ACC112 (cell line): ENCODE measurements at regions not wholly inside any gene's neighbourhood (a gene's known extent, or its start where the extent isn't known, plus 50 kb on each side); places are given as distances from the start of the nearest gene placed in this dataset.
"Not testable (repeated sequence)": the region's sequence is repeated elsewhere in the genome, so short reads cannot be mapped to it uniquely, and the experiment has no call there.

Source experiments
- H2AFZ ChIP-seq: fragments of 200-600 bp; sonication (generic); one replicate; pipeline ENCODE4 v1.6.0; 2017; ENCODE audit warnings: antibody characterized with exemption, low read length; ENCODE audit not compliant: unreplicated experiment
- H3K27ac ChIP-seq: fragments of 200-600 bp; sonication (generic); 2 replicates; pipeline ENCODE4 v1.5.1; 2014; ENCODE audit warnings: low read depth, mild to moderate bottlenecking, antibody characterized with exemption, low read length, moderate library complexity
- H3K27me3 ChIP-seq: fragments of 200-600 bp; sonication (generic); 2 replicates; pipeline ENCODE4 v1.6.1; 2014; ENCODE audit warnings: mild to moderate bottlenecking, antibody characterized with exemption, low read length, moderate library complexity, mixed read lengths; ENCODE audit not compliant: insufficient read depth
- H3K36me3 ChIP-seq: fragments of 200-600 bp; sonication (generic); 2 replicates; pipeline ENCODE4 v1.6.1; 2016; ENCODE audit warnings: mild to moderate bottlenecking, antibody characterized with exemption, low read length, moderate library complexity, mixed read lengths; ENCODE audit not compliant: insufficient read depth
- H3K4me1 ChIP-seq: fragments of 200-600 bp; sonication (generic); one replicate; pipeline ENCODE4 v1.6.1; 2016; ENCODE audit warnings: low read length, mixed read lengths; ENCODE audit not compliant: insufficient read depth, unreplicated experiment, control insufficient read depth
- H3K4me3 ChIP-seq: fragments of 200-600 bp; sonication (generic); 2 replicates; pipeline ENCODE4 v1.5.1; 2014; ENCODE audit warnings: mild to moderate bottlenecking, low read depth, low read length
- H3K79me2 ChIP-seq: fragments of 200-600 bp; sonication (generic); one replicate; pipeline ENCODE4 v1.6.0; 2016; ENCODE audit warnings: low read length; ENCODE audit not compliant: control insufficient read depth, unreplicated experiment, insufficient read depth

DNA sequence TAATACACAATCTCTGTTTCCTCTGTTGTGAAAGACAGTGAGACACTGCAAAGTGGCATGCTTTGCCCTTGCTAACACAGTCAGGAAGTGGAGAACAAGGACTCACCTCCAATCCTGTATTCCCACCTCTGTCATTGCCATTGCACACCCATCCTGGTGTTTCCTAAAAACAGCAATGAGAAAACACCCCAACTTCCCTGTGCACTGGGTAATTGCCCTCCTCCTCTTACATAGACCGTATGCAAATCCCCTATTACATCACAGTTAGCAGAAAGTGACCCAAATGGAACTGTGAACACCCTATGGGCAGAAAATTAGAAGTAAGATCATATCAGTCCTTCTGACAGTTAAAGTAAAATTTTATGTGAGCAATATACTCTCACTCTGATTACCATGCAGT is 355.5 kb downstream of the BCL11B start:
- Histone ChIP-seq H3K27me3 (no peaks in the 10 kb centered on the region), H2AFZ (no peak overlapping the region), H3K79me2 (no peaks in the 10 kb centered on the region), H3K4me1 (no peaks in the 10 kb centered on the region), H3K4me3 (no peak overlapping the region), H3K27ac (no peak overlapping the region), H3K36me3 (no peaks in the 10 kb centered on the region)

DNA sequence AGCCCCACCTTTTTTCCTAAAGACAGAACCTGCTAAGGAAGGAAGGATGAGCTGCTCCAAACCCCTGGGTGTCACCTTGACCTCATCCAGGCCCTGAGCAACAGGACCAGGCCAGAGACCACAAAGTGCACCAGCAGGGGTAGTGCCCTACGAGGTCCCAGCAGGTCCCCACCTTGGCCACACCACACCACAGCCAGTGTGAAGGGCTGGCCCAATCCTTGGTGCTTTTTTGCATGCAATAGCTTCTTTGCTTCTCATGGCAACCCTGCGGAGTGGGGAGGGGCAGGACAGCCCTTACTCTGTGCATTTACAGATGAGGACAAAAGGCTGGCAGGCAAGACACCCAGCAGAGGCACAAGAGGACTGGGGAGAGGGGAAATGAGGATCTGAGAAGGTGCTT is 352.6 kb downstream of the BCL11B start:
- Histone ChIP-seq H2AFZ (no peak overlapping the region), H3K27ac (no peak overlapping the region), H3K4me3 (no peak overlapping the region), H3K4me1 (no peaks in the 10 kb centered on the region), H3K79me2 (no peaks in the 10 kb centered on the region), H3K27me3 (no peaks in the 10 kb centered on the region), H3K36me3 (no peaks in the 10 kb centered on the region)

DNA sequence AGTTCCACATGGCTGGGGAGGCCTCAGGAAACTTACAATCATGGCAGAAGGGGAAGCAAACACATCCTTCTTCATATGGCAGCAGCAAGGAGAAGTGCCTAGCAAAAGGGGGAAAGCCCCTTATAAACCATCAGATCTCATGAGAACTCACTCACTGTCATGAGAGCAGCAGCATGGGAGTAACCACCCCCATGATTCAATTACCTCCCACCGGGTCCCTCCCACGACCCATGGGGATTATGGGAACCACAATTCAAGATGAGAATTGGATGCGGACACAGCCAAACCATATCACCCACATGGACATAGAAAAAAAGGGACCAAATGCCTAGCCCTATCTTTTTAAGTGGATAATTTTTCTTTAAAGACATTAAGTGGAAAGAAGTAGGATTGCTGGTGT is 350.7 kb downstream of the BCL11B start:
- not testable (repeated sequence) for H3K27me3 ChIP-seq, H3K27ac ChIP-seq, H3K79me2 ChIP-seq, H3K4me1 ChIP-seq, H2AFZ ChIP-seq, H3K36me3 ChIP-seq, H3K4me3 ChIP-seq

DNA sequence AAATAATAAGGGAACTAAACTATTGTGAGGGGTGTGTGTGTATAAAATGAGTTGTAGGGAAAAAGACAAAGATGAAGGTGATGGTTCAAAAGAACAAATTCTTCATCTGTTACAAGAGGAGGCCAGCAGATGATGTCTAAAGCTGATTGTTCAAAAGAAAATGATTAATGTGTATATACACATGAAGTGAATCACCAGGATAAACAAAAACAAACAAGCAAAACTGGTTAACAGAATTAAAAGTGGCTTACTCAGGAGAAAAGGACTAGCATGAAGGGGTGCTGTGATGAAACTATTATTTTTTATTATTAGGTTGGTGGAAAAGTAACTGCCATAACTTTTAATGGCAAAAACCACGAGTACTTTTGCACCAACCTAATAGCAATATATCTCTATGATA is 348.4 kb downstream of the BCL11B start:
- Histone ChIP-seq H3K36me3 (no peaks in the 10 kb centered on the region), H2AFZ (no peak overlapping the region), H3K4me1 (no peaks in the 10 kb centered on the region), H3K4me3 (no peak overlapping the region), H3K79me2 (no peaks in the 10 kb centered on the region), H3K27ac (no peak overlapping the region), H3K27me3 (no peaks in the 10 kb centered on the region)

DNA sequence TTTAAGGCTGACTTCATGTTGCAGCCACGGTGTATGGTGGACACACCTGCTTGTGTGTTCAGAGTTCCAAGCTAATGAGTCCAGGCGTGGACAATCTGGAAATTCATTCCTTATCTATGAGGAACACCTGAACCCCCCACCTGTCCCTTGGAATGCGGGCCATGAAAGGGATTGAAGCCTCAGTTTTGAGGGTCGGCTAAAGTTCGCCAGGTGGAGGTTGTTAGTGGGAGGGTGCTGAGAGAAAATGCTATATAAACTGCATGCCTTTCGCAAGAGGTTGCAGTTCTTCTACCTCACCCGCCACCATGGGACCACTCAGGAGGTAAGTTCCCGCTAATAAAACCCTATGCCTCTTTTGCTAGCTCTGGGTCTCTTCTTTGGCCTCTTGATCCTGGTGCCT is 348.0 kb downstream of the BCL11B start:
- no peaks in the 10 kb centered on the region for H3K27me3 ChIP-seq
- no peaks in the 10 kb centered on the region for H3K4me1 ChIP-seq
- no peaks in the 10 kb centered on the region for H3K36me3 ChIP-seq
- no peak overlapping the region for H3K4me3 ChIP-seq
- no peak overlapping the region for H3K27ac ChIP-seq
- no peaks in the 10 kb centered on the region for H3K79me2 ChIP-seq
- no peak overlapping the region for H2AFZ ChIP-seq

DNA sequence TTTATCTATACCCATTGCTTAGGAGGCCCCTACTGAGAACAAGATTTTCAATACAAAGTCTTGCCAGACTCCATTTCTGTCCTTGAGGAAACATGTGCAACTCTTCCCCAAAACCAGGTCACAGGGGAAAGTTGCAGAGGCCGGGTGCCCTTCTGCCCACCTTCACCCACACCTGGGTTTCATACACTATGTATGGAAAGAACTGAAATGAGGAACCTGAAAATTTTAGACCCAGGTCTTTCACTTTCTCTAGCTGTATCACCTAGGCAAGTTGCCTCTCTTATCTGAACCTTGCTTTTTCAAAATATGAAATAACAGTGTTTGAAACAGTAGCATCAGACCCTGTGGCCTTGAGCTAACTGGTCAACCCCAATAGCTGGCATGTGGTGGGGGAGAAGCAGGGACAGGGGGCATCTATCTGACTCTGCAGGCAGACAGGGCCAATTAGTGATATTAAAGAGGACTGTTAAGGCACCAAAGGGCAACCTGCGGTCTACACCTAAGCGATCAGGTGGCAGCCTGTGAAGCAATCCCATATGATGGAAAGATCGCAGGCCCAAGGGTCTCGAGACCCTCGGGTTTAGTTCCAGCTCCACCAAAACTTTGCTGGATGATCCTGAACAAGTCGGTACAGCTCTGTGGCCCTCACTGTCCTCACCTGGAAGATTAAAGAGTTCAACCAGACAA is 346.5 kb downstream of the BCL11B start:
- Histone ChIP-seq H2AFZ (no peak overlapping the region), H3K4me3 (no peak overlapping the region), H3K36me3 (no peaks in the 10 kb centered on the region), H3K27me3 (no peaks in the 10 kb centered on the region), H3K4me1 (no peaks in the 10 kb centered on the region), H3K79me2 (no peaks in the 10 kb centered on the region), H3K27ac (no peak overlapping the region)

DNA sequence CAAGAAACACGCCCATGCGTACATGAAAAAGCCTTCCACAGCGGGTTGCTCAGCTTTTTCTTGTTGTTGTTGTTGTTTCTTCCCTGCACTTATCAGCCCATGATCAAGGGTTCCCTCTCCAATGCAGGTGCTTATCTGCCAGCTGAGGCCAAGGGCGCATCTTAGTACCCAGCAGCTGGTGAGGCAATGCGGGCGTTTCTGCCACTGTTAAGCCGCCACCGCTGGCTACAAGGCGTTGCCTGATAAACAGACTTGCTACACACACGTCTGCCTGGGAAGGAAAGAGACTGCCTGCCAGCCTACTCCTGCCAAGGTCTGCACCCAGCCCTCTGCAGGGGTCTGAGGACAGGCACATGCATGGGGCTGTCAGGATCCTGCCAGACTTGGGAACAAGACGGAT is 345.9 kb downstream of the BCL11B start:
- Histone ChIP-seq H3K79me2 (no peaks in the 10 kb centered on the region), H3K4me1 (no peaks in the 10 kb centered on the region), H3K27me3 (no peaks in the 10 kb centered on the region), H3K36me3 (no peaks in the 10 kb centered on the region), H3K27ac (no peak overlapping the region), H3K4me3 (no peak overlapping the region), H2AFZ (no peak overlapping the region)

DNA sequence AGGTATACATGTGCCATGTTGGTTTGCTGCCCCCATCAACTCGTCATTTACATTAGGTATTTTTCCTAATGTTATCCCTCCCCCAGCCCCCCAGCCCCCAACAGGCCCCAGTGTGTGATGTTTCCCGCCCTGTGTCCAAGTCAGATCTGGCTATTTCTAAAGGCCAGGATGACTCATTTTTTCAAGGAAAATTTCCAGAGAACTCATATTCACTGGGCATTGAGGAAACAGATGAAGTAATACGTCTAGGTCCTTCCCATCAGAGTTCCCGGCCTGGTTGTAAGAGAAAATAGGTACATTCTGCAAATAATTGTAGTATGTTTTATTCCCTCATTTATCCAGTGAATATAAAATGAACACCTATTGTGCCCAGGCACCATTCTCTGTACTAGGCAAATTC is 345.2 kb downstream of the BCL11B start:
- Histone ChIP-seq H3K36me3 (no peaks in the 10 kb centered on the region), H2AFZ (no peak overlapping the region), H3K27ac (no peak overlapping the region), H3K79me2 (no peaks in the 10 kb centered on the region), H3K4me1 (no peaks in the 10 kb centered on the region), H3K4me3 (no peak overlapping the region), H3K27me3 (no peaks in the 10 kb centered on the region)

DNA sequence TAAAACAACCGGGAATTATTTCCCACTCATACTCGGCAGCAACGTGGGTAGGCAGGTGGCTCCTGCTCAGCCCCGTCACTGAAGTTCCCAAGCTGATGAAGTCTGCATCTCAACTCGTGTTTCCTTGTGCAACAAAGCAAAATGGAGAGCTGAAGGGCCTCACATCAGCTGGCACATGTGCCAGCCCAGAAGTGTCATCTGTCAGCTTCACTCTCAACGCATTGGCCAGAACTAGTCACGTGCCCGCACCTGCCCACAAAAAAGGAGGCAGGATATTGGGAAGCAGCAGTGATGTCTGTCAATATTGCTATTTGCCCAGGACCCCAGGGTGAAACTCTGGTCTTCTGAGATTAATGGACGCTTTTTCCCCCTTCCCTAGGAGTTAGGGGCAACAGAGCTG is 344.0 kb downstream of the BCL11B start:
- Histone ChIP-seq H3K27ac (no peak overlapping the region), H3K79me2 (no peaks in the 10 kb centered on the region), H2AFZ (no peak overlapping the region), H3K4me3 (no peak overlapping the region), H3K4me1 (no peaks in the 10 kb centered on the region), H3K36me3 (no peaks in the 10 kb centered on the region), H3K27me3 (no peaks in the 10 kb centered on the region)

DNA sequence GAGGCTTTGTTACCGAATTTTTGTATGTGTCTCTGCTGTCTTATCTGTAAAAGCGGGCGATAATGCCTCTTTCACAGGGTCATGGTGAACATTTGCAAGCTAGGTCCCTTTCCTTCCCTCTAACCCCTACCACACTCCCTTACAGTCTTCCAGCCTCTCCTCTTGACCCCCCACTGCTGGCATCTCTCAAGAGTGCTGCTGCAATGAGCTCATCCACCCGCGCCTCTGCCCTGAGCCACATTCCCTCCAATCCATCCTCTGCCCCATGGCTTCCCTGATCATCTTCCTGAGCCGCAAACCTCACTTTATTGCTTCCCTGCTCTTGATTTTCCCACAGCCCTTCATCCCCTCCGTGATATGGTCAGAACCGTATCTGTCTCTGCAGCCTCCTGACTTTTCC is 343.6 kb downstream of the BCL11B start:
- Histone ChIP-seq H3K36me3 (no peaks in the 10 kb centered on the region), H3K4me1 (no peaks in the 10 kb centered on the region), H3K79me2 (no peaks in the 10 kb centered on the region), H2AFZ (no peak overlapping the region), H3K4me3 (no peak overlapping the region), H3K27me3 (no peaks in the 10 kb centered on the region), H3K27ac (no peak overlapping the region)

DNA sequence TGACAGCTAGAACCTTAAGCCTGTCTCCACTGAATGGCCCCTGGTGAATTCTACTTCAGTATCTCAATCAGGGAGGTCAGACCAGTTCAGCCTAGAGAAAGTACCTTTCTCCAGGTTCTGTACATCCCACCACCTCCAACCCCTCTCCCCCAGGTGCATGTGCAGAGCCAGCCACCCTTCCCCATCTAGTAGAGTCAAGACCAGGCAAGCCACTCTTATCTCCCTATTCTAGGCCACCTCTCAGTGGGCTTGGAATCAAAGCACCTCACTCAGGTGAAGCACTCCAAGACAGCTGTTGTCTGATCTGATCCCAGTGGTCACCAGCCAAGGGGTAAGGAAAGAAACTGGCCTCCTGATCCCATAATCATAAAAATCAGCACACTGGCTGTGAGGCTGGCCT is 340.9 kb downstream of the BCL11B start:
- no peaks in the 10 kb centered on the region for H3K36me3 ChIP-seq
- no peaks in the 10 kb centered on the region for H3K79me2 ChIP-seq
- H3K27me3 ChIP-seq = no peaks in the 10 kb centered on the region

More for the DNA sequence above, 340.9 kb downstream of the BCL11B start:
- H3K4me1 ChIP-seq = no peaks in the 10 kb centered on the region
- no peak overlapping the region for H2AFZ ChIP-seq
- no peak overlapping the region for H3K4me3 ChIP-seq
- H3K27ac ChIP-seq = no peak overlapping the region
